ENCODE measurements at regions not wholly inside any gene's neighbourhood (a gene's known extent, or its start where the extent isn't known, plus 50 kb on each side); places are given as distances from the start of the nearest gene placed in this dataset.

- intact Hi-C loops (cut with DNase I), result no loop called here
- DNase-seq, result peak in 3 of 10 donors; percentile 3 to 47 (median 13)
Measured at GRCh38 chr3:145798696-145799537, 362.1 kb downstream of the PLOD2 start.

GRCh38 chr3:145801696-145802095 lies 359.3 kb downstream of the PLOD2 start:
- intact Hi-C loops (cut with DNase I), result no loop called here
- DNase-seq, result no peak

GRCh38 chr3:145807990-145808389 lies 353.0 kb downstream of the PLOD2 start:
- DNase-seq, result no peak
- intact Hi-C loops (cut with DNase I), result no loop called here

GRCh38 chr3:145812391-145812790 lies 348.6 kb downstream of the PLOD2 start:
- intact Hi-C loops (cut with DNase I), result no loop called here

GRCh38 chr3:145815707-145816413 lies 345.1 kb downstream of the PLOD2 start:
- intact Hi-C loops (cut with DNase I), result no loop called here
- DNase-seq, result no peak

More at GRCh38 chr3:145812391-145812790, 348.6 kb downstream of the PLOD2 start:
- DNase-seq, result no peak

GRCh38 chr3:145817870-145818483 lies 343.0 kb downstream of the PLOD2 start:
- no peak for DNase-seq
- intact Hi-C loops (cut with DNase I), result no loop called here

GRCh38 chr3:145820170-145820569 lies 340.8 kb downstream of the PLOD2 start:
- DNase-seq, result no peak
- intact Hi-C loops (cut with DNase I), result no loop called here

GRCh38 chr3:145842294-145842902 lies 318.6 kb downstream of the PLOD2 start:
- intact Hi-C loops (cut with DNase I), result no loop called here

GRCh38 chr3:145843561-145843960 lies 317.4 kb downstream of the PLOD2 start:
- intact Hi-C loops (cut with DNase I), result no loop called here
- no peak for DNase-seq

More at GRCh38 chr3:145842294-145842902, 318.6 kb downstream of the PLOD2 start:
- no peak for DNase-seq

GRCh38 chr3:145849115-145849514 lies 311.9 kb downstream of the PLOD2 start:
- intact Hi-C loops (cut with DNase I), result no loop called here
- DNase-seq, result no peak

- intact Hi-C loops (cut with DNase I), result no loop called here
- no peak for DNase-seq
Measured at GRCh38 chr3:145854499-145854898, 306.5 kb downstream of the PLOD2 start.

- intact Hi-C loops (cut with DNase I), result no loop called here
- no peak for DNase-seq
Measured at GRCh38 chr3:145857956-145858355, 303.0 kb downstream of the PLOD2 start.

GRCh38 chr3:145864336-145864735 lies 296.6 kb downstream of the PLOD2 start:
- DNase-seq, result no peak
- intact Hi-C loops (cut with DNase I), result no loop called here

GRCh38 chr3:145865399-145866018 lies 295.5 kb downstream of the PLOD2 start:
- intact Hi-C loops (cut with DNase I), result no loop called here
- DNase-seq, result no peak

GRCh38 chr3:145869958-145870357 lies 291.0 kb downstream of the PLOD2 start:
- no peak for DNase-seq
- intact Hi-C loops (cut with DNase I), result no loop called here

- intact Hi-C loops (cut with DNase I), result no loop called here
- DNase-seq, result no peak
Measured at GRCh38 chr3:145882436-145882835, 278.5 kb downstream of the PLOD2 start.

- no peak for DNase-seq
- intact Hi-C loops (cut with DNase I), result no loop called here
Measured at GRCh38 chr3:145889730-145890129, 271.3 kb downstream of the PLOD2 start.

- no peak for DNase-seq
- intact Hi-C loops (cut with DNase I), result no loop called here
Measured at GRCh38 chr3:145892869-145893268, 268.1 kb downstream of the PLOD2 start.

GRCh38 chr3:145893331-145893730 lies 267.7 kb downstream of the PLOD2 start:
- intact Hi-C loops (cut with DNase I), result no loop called here
- no peak for DNase-seq

- intact Hi-C loops (cut with DNase I), result no loop called here
- DNase-seq, result no peak
Measured at GRCh38 chr3:145898487-145898886, 262.5 kb downstream of the PLOD2 start.

GRCh38 chr3:145899241-145899640 lies 261.7 kb downstream of the PLOD2 start:
- intact Hi-C loops (cut with DNase I), result no loop called here

More at GRCh38 chr3:145899241-145899640, 261.7 kb downstream of the PLOD2 start:
- DNase-seq, result no peak
